K562 (cell line): ENCODE measurements at regions not wholly inside any gene's neighbourhood (a gene's known extent, or its start where the extent isn't known, plus 50 kb on each side); places are given as distances from the start of the nearest gene placed in this dataset.

Source experiments
- ATAC-seq: fragments of 200-7000 bp; cut with Tn5 transposase; 3 replicates; pipeline ENCODE4 v1.9.1; 2020; ENCODE audit warnings: moderate library complexity
- BruUV-seq: library from RNA; stranded (reverse); fragments of 400-500 nt; replicated peaks from 2 replicates; lab custom pipeline; 2021; lab: Mats Ljungman, UMichigan
- CTCF ChIA-PET: fragments of 300-600 bp; formaldehyde crosslinking; extraction: SDS; loops from one replicate; lab custom pipeline; 2021; ENCODE audit warnings: low intra/inter-chr PET ratio; lab: Yijun Ruan, JAX
- POLR2A ChIA-PET: fragments of 300-600, 350-650 bp; sonication (Branson Sonifier 250); formaldehyde crosslinking; extraction: SDS; loops from one replicate; lab custom pipeline; 2021; ENCODE audit warnings: antibody characterized with exemption, inconsistent platforms; lab: Yijun Ruan, JAX
- DNase-seq, 4 experiments: peaks; one replicate each; pipeline versions ENCODE4 v3.0.0 to v3.0.0-alpha.2; 2011 to 2018; ENCODE audit warnings: low spot score in 3 of 4, mixed read lengths in 3 of 4; ENCODE audit errors: extremely low read depth in 1 of 4
- FAIRE-seq: peaks from 2 replicates; lab custom pipeline; 2011; peaks lifted over from hg19 to GRCh38; lab: Jason Lieb, UNC
- H2AFZ ChIP-seq: 2 replicates; pipeline ENCODE4 v1.6.0; 2011; ENCODE audit warnings: low read depth, low read length, control low read depth, inconsistent platforms
- H3K27ac ChIP-seq: fragments of 200-600 bp; 3 replicates; pipeline ENCODE4 v1.8.0; 2011; ENCODE audit warnings: low read depth, mild to moderate bottlenecking, control low read depth, inconsistent platforms, low read length, moderate library complexity, mixed read lengths; ENCODE audit errors: extremely low read depth
- H3K27me3 ChIP-seq, 2 experiments: fragments of 300-600 bp in 1 of 2; 2 replicates in 1 of 2; 3 replicates in 1 of 2; pipeline versions ENCODE4 v1.6.0 to v1.8.0; 2011; ENCODE audit warnings: inconsistent platforms in 2 of 2, low read length in 2 of 2, mild to moderate bottlenecking in 1 of 2, mixed read lengths in 1 of 2, moderate library complexity in 1 of 2; ENCODE audit not compliant: control insufficient read depth in 2 of 2, insufficient read depth in 2 of 2
- H3K36me3 ChIP-seq: fragments of 300-600 bp; 3 replicates; pipeline ENCODE4 v1.8.0; 2011; ENCODE audit warnings: mild to moderate bottlenecking, low read length, inconsistent platforms; ENCODE audit not compliant: control insufficient read depth, insufficient read depth
- H3K4me1 ChIP-seq, 2 experiments: fragments of 200-600 bp in 1 of 2; replicated peaks in 1 of 2; 2 replicates in 1 of 2; 3 replicates in 1 of 2; pipeline versions ENCODE4 v1.5.1 to v1.8.0; 2011; ENCODE audit warnings: inconsistent platforms in 2 of 2, low read length in 2 of 2, mild to moderate bottlenecking in 1 of 2, mixed read lengths in 1 of 2, moderate library complexity in 1 of 2; ENCODE audit not compliant: control insufficient read depth in 2 of 2, insufficient read depth in 2 of 2
- H3K4me2 ChIP-seq: 2 replicates; pipeline ENCODE4 v1.6.1; 2011; ENCODE audit warnings: low read length, control low read depth, inconsistent platforms, mixed read lengths; ENCODE audit not compliant: insufficient read depth
- H3K4me3 ChIP-seq: fragments of 200-600 bp; sonication (generic), shearing (Covaris generic); 2 replicates; pipeline ENCODE4 v1.5.1; 2016; ENCODE audit warnings: control low read depth, inconsistent platforms
- H3K79me2 ChIP-seq: fragments of 200-600 bp; 3 replicates; pipeline ENCODE4 v1.8.0; 2011; ENCODE audit warnings: low read length, inconsistent platforms; ENCODE audit not compliant: control insufficient read depth, insufficient read depth
- H3K9ac ChIP-seq, 2 experiments: 2 replicates each; pipeline versions ENCODE4 v1.6.0 to v1.6.1; 2011; ENCODE audit warnings: low read depth in 2 of 2, low read length in 2 of 2, control low read depth in 1 of 2, inconsistent platforms in 1 of 2, mild to moderate bottlenecking in 1 of 2, mixed read lengths in 1 of 2; ENCODE audit not compliant: insufficient read depth in 1 of 2
- H3K9me1 ChIP-seq: one replicate; pipeline ENCODE4 v1.6.0; 2011; ENCODE audit warnings: inconsistent platforms, mild to moderate bottlenecking, low read length, moderate library complexity; ENCODE audit not compliant: control insufficient read depth, insufficient read depth
- H3K9me3 ChIP-seq: replicated peaks from 2 replicates; pipeline ENCODE4 v1.5.1; 2011; ENCODE audit warnings: low read depth, low read length, inconsistent platforms; ENCODE audit not compliant: control insufficient read depth, insufficient read depth
- H4K20me1 ChIP-seq: replicated peaks from 2 replicates; pipeline ENCODE4 v1.6.1; 2011; ENCODE audit warnings: low read length, inconsistent platforms, mixed read lengths; ENCODE audit not compliant: control insufficient read depth, insufficient read depth
- FOXA1 ChIP-seq: fragments of 450-650 bp; IDR thresholded peaks from 2 replicates; pipeline ENCODE4 v1.6.1; 2016; ENCODE audit warnings: mild to moderate bottlenecking, borderline replicate concordance
- HNRNPK ChIP-seq: fragments of 200-400 bp; formaldehyde crosslinking; IDR thresholded peaks from one replicate; pipeline ENCODE4 v1.6.1; 2018; ENCODE audit warnings: mild to moderate bottlenecking, low read depth, low read length; ENCODE audit not compliant: poor library complexity, severe bottlenecking
- ZNF224 ChIP-seq: sonication (generic); formaldehyde crosslinking; IDR thresholded peaks from 2 replicates; pipeline ENCODE4 v1.8.0; 2022; ENCODE audit warnings: mild to moderate bottlenecking, missing genetic modification reagents
- WGBS: fragments of 100-300 bp; shearing (Covaris generic); methylation state at CpG from one replicate; pipeline ENCODE4 v1.1.6; 2016; ENCODE audit warnings: low coverage, mixed read lengths; ENCODE audit not compliant: insufficient coverage; ENCODE audit errors: missing lambda C conversion rate; 5-methylcytosine and 5-hydroxymethylcytosine counted together
- in situ Hi-C: fragments of 300-500 bp; cut with MboI; formaldehyde crosslinking; loops from 4 replicates; pipeline ENCODE4 v1.15.0; 2018; ENCODE audit warnings: inconsistent platforms, mixed read lengths
- intact Hi-C: fragments of 100-400 bp; cut with micrococcal nuclease; formaldehyde crosslinking; loops from 2 replicates; pipeline ENCODE4 v1.14.2; 2022
- TF ChIP-seq, protein P1 (sequence below): fragments of 450-650 bp; IDR thresholded peaks from 2 replicates; pipeline ENCODE4 v1.6.1; 2016; ENCODE audit warnings: antibody characterized with exemption

DNA sequence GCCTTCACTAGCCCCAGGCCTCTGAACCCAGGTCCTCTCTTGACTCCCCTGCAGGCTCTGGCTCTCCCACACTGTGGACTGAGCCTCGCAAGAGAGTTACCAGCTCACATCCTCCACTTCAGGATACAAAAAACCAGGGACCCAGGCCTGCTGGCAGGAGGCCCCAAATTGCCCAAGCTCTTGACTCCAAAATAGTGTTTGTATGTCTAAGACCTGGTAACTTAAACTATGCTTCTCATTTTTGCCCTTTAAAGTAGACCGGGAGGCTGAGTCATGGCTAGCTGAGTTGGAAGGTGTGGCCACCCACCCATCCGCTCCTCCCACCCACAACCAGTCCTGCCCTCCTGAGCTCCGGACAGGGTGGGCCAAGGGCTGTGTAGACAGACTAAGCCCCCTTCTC lies 250.0 kb downstream of the SOX9 start:
- DNase-seq = peak; percentile 3 to 18 (median 14)
- BruUV-seq = no TSS peak
- H3K79me2 ChIP-seq = no peaks in the 10 kb centered on the region
- H3K4me1 ChIP-seq = no peaks in the 10 kb centered on the region
- in situ Hi-C loops = no loop called here
- no peaks in the 10 kb centered on the region for H3K9me3 ChIP-seq
- no peak for FAIRE-seq
- H3K9ac ChIP-seq = no peak overlapping the region
- no peak overlapping the region for H3K27ac ChIP-seq
- peak; percentile 69 for ATAC-seq
- no peak overlapping the region for H3K4me3 ChIP-seq
- no peak overlapping the region for H3K4me2 ChIP-seq
- ChIA-PET CTCF (no interaction called here), POLR2A (interaction anchor here (0.6 kb wide), 1 partner anchor 15 kb away, joined by 3 read pairs; no protein-coding TSS in a partner anchor)
- no peaks in the 10 kb centered on the region for H3K36me3 ChIP-seq
- no peak overlapping the region for H2AFZ ChIP-seq
- H4K20me1 ChIP-seq = no peaks in the 10 kb centered on the region
- TF ChIP-seq, protein P1, sequence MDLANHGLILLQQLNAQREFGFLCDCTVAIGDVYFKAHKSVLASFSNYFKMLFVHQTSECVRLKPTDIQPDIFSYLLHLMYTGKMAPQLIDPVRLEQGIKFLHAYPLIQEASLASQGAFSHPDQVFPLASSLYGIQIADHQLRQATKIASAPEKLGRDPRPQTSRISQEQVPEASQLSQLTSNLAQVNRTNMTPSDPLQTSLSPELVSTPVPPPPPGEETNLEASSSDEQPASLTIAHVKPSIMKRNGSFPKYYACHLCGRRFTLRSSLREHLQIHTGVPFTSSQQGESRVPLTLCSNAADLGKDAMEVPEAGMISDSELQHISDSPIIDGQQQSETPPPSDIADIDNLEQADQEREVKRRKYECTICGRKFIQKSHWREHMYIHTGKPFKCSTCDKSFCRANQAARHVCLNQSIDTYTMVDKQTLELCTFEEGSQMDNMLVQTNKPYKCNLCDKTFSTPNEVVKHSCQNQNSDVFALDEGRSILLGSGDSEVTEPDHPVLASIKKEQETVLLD = no peak
- no peak for TF ChIP-seq ZNF224 (CRISPR knock-in tag)
- H3K9me1 ChIP-seq = no peaks in the 10 kb centered on the region
- WGBS = 0% methylated on average over 3 of the region's 4 CpGs
- intact Hi-C loops = no loop called here
- H3K27me3 ChIP-seq = no peaks in the 10 kb centered on the region; a peak in 1 of 5 replicates

DNA sequence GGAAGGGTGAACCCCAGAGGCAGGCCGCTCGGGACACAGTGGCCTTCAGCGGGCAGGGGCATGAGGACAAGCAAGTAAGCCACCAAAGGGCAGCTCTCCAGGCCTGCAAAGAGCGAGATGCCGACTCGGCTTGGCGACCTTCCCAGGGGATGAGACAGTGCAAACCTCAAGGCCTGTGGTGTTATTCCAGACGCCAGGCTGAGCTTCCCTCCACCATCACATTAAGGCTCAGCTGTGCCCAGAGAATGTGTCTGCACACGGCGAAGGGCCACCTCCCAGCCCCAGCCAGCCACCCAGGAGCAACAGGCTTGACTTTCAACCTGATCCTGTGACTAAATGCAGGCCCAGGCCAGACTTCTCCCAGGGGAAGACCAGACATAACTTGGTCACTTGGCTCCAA lies 251.4 kb downstream of the SOX9 start:
- ATAC-seq (no peak), FAIRE-seq (no peak), DNase-seq (no peak)
- no peaks in the 10 kb centered on the region for H3K4me1 ChIP-seq
- H3K27ac ChIP-seq = no peak overlapping the region
- H3K4me3 ChIP-seq = no peak overlapping the region
- H4K20me1 ChIP-seq = no peaks in the 10 kb centered on the region
- TF ChIP-seq FOXA1 (no peak), HNRNPK (no peak)
- WGBS = 0% methylated on average over 10 of the region's 10 CpGs
- CTCF ChIA-PET = no interaction called here
- no peak overlapping the region for H3K4me2 ChIP-seq
- in situ Hi-C loops = no loop called here
- H2AFZ ChIP-seq = no peak overlapping the region
- H3K79me2 ChIP-seq = no peaks in the 10 kb centered on the region
- H3K27me3 ChIP-seq = no peaks in the 10 kb centered on the region; a peak in 1 of 5 replicates
- no peaks in the 10 kb centered on the region for H3K9me1 ChIP-seq
- intact Hi-C loops = no loop called here
- POLR2A ChIA-PET = no interaction called here
- no peaks in the 10 kb centered on the region for H3K36me3 ChIP-seq
- H3K9me3 ChIP-seq = no peaks in the 10 kb centered on the region
- no TSS peak for BruUV-seq
- no peak overlapping the region for H3K9ac ChIP-seq
